NCI-H526 treated with DMSO at 0.1 percent for 48 hours (cell line): ENCODE measurements at regions not wholly inside any gene's neighbourhood (a gene's known extent, or its start where the extent isn't known, plus 50 kb on each side); places are given as distances from the start of the nearest gene placed in this dataset.

Experiments
- DNase-seq: peaks from one replicate; lab custom pipeline; 2025; lab: John Stamatoyannopoulos, UW

DNA sequence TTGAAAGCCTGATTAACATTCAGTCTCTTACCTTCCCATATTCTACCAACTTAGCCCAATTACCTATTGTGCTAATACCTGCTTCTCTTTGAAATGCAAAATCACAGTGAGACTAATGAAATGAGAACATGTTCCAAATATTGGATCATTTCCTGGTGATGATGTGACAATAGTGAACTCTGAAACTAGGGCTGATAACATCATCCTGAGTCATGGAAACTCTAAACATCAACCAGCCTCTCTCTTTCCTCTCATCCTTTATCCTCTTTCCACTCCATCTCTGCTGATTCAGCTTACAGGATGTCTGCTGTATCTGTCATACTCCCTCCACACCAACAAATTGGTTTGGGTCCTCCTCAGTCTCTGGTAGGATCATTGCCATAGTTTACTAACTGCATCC, 98.8 kb upstream of the NCKAP5 start:
- no peak for DNase-seq

GRCh38 chr2:133667968-133668367, 99.7 kb upstream of the NCKAP5 start:
- DNase-seq = no peak

GRCh38 chr2:133668547-133668946, 100.3 kb upstream of the NCKAP5 start:
- no peak for DNase-seq

GRCh38 chr2:133673305-133673905, 105.1 kb upstream of the NCKAP5 start:
- DNase-seq = no peak

GRCh38 chr2:133674066-133674432, 105.8 kb upstream of the NCKAP5 start:
- no peak for DNase-seq

DNA sequence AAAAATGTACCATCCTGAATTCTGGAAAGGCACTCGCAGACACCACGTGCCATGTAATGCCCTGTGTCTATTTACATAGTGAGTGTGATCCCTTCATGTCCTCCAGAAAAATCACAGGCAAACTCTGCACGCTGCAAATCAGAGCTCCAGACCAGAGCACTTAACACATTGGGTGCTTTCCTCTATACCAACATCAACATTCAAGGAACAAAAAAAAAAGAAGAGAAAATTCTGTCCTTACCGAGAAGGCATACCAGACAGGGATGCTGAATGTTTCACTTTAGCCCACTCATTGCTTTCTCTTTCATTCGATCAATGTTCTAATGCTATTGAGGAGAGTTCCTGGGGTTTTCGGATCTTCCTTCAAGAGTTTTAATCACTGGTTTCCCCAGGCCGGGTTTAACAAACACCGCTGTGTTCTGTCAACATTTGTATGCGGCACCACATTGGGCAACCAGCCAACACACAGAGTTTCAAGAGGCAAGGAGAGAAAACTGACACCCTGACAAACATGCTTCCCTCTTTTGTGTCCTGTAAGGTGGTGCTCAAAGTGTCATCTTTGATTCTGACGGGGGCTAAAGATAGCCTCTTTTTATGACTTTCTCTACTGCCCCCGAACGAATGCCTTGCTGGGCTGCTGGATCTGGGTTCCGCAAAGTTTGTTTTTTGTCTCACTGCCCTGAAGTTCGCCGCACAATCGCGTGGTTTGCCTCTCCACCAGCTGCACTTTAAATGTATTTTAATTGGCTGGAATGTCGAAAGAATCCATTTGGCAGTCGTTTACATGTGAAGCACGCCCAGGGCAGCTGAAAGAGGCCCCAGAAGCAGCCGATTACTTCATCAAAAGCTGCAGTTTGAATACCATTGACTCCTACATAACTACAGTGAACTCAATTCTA, 106.4 kb upstream of the NCKAP5 start:
- peak; percentile 55 for DNase-seq

- DNase-seq = no peak
Observed at GRCh38 chr2:133676392-133677130, 108.3 kb upstream of the NCKAP5 start.

- peak; percentile 46 for DNase-seq
Observed at GRCh38 chr2:133680343-133681049, 112.2 kb upstream of the NCKAP5 start.

- no peak for DNase-seq
Observed at GRCh38 chr2:133682347-133682746, 114.1 kb upstream of the NCKAP5 start.

DNA sequence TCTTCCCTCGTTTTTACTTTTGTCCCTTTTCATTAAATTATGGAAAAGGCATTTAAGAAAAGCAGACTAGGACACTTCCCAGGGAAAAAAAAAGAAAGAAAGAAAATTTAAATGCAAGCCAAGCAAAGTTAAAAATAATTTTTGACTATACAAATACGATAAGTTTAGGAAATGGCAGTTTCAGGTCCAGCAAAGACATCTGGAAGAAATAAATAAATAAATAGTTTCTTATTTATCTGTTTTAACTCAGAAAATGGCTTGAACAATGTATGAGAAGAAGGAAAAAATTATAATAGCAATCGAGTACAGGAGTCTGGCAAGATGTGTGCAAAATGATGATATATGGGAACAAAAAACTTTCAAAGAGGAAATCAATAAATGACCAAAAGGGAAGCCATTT, 114.6 kb upstream of the NCKAP5 start:
- no peak for DNase-seq

DNA sequence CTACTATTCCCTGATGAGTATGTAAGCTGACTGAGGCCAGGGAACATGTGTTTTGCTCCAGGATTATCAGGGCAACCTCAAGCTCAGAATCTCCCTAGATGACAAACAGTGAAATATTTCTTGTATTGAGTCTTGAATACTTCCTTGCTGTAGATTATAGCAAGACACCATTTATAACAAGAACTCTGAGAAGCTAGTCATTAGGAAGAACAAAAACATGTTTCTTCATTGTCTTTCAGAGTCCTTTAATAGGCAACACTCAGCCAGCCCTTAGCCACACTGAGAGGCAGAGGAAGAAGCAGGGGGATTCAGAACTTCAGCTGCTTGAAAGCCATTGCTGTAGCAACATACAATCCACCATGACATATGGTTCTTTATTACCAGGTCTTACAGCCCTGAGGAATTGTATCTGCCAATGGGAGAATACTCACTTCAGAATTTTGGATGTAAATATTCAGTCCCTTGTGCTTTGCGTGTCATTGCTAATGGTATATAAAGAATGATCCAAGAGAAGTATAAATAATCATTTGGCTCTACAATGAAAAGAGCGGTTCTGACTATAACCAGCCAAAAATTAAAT, 117.5 kb upstream of the NCKAP5 start:
- no peak for DNase-seq

- DNase-seq = no peak
Observed at GRCh38 chr2:133690780-133691179, 122.5 kb upstream of the NCKAP5 start.

GRCh38 chr2:133691336-133691735, 123.1 kb upstream of the NCKAP5 start:
- no peak for DNase-seq

GRCh38 chr2:133705287-133705686, 137.0 kb upstream of the NCKAP5 start:
- DNase-seq = no peak

DNA sequence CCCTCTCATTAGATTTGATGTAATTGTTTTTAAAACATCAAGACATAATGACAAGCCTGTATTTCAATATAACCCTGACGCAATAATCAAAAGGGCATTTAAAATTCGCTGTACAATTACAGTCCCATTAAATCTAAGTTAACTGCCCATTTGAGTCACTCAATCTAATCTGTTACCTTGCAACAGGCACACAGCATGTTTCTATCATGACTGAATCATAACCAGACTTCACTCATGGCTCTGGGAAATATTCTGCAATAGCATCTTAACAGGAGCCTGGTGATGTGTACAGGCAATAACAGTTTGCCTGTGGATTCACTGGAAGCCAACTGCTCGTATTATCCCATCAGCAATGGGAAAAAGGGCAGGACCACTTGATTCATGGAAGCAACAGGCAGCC, 142.3 kb upstream of the NCKAP5 start:
- DNase-seq = no peak

- no peak for DNase-seq
Observed at GRCh38 chr2:133711201-133711600, 142.9 kb upstream of the NCKAP5 start.

- no peak for DNase-seq
Observed at GRCh38 chr2:133711806-133712205, 143.5 kb upstream of the NCKAP5 start.

DNA sequence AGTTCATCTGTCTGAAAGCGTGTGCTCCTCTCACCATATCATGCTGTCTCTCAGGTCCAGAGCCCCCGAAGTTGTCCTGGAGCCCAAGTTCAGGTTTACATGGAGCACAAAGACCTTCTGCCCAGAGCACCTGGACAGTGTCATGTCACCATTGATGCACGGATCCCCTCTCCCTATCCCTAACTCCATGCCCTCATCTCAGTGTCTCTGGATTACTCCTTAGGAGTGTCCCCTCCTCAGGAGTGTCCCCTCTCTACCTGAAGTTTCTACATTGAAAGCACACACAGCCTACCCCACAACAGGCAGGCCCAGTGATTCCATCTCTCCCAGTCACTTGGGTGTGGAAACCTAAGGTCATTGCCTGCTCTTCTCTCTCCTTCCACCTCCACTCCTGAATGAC, 144.1 kb upstream of the NCKAP5 start:
- DNase-seq = no peak

DNA sequence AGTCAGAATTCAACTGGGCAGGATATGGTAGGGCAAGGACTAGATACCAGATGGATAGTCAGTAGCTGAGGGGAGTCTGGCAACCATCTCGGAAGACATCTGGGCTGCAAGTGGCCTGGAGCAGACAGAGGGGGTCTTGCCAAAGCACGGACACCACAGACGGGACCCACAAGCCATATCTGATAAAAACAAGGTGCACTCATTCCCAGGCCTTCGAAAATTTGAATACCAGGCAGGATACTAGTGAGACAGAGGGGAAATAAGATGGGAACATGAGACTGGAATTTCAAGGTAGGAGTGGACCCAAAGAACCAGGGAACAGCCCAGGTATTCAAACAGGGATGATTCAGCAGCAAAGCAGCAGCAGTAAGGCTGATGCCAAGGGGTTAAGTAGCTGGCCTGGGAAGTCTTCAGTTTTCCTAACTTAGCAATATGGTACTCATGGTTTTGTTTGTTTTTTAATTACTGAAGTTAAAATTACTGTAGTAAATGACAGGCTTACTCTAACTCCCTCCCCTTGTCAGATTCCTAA, 144.9 kb upstream of the NCKAP5 start:
- no peak for DNase-seq

GRCh38 chr2:133716166-133716565, 147.9 kb upstream of the NCKAP5 start:
- no peak for DNase-seq

GRCh38 chr2:133717497-133717896, 149.2 kb upstream of the NCKAP5 start:
- DNase-seq = no peak
